Activated B cell treated with CpG ODN at 0.5 μM for 24 hours (primary cell): ENCODE measurements at regions not wholly inside any gene's neighbourhood (a gene's known extent, or its start where the extent isn't known, plus 50 kb on each side); places are given as distances from the start of the nearest gene placed in this dataset.

Experiments
- ATAC-seq: fragments of 200-7000 bp; cut with Tn5 transposase; one replicate; pipeline ENCODE4 v1.10.0; 2021; ENCODE audit warnings: low read depth, mild to moderate bottlenecking, moderate library complexity
- CTCF ChIA-PET: fragments of 350-600 bp; sonication (Branson Sonifier 250); formaldehyde crosslinking; loops from one replicate; lab custom pipeline; 2021; ENCODE audit warnings: antibody characterized with exemption; lab: Charles Lee
- POLR2A ChIA-PET: fragments of 350-600 bp; sonication (Branson Sonifier 250); formaldehyde crosslinking; loops from one replicate; lab custom pipeline; 2021; ENCODE audit warnings: antibody characterized with exemption; lab: Charles Lee
- DNase-seq: peaks from one replicate; pipeline ENCODE4 v3.0.0; 2022
- H3K27ac Mint-ChIP-seq: one replicate; pipeline ENCODE4 v1.8.0; 2020; ENCODE audit warnings: mixed read lengths
- H3K27me3 Mint-ChIP-seq: one replicate; pipeline ENCODE4 v1.8.0; 2021; ENCODE audit warnings: mixed read lengths
- H3K36me3 Mint-ChIP-seq: one replicate; pipeline ENCODE4 v1.8.0; 2021; ENCODE audit warnings: low read depth, mixed read lengths
- H3K4me1 Mint-ChIP-seq: one replicate; pipeline ENCODE4 v1.8.0; 2021; ENCODE audit warnings: mixed read lengths
- H3K4me3 Mint-ChIP-seq: one replicate; pipeline ENCODE4 v1.8.0; 2020; ENCODE audit warnings: mild to moderate bottlenecking, mixed read lengths
- H3K9me3 Mint-ChIP-seq: one replicate; pipeline ENCODE4 v1.8.0; 2020; ENCODE audit warnings: mixed read lengths
- intact Hi-C: fragments of 100-400 bp; cut with micrococcal nuclease; formaldehyde crosslinking; loops from one replicate; pipeline ENCODE4 v1.15.1; 2024
- TF ChIP-seq, protein P1 (sequence below): fragments of 200-600 bp; IDR thresholded peaks from one replicate; pipeline ENCODE4 v1.8.0; 2022; ENCODE audit warnings: antibody characterized with exemption, mild to moderate bottlenecking

DNA sequence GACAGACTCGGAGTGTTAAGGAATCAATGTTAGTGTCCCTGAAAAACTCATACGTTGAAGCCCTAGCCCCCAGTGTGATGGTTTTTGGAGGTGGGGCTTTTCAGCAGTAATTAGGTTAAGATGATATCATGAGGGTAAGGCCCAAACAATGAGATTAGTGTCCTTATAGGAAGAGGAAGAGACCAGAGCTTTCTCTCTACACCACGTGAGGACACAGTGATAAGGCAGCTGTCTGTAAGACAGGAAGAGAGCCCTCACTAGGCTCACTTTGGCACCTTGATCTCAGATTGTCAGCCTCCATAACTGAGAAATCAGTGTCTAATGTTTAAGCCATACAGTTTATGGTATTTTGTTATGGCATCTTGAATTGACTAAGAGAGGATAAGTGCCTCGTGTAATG, 403.2 kb downstream of the NPIPA7 start:
- intact Hi-C loops: no loop called here
- POLR2A ChIA-PET: no interaction called here
- H3K27ac Mint-ChIP-seq: no peak overlapping the region

DNA sequence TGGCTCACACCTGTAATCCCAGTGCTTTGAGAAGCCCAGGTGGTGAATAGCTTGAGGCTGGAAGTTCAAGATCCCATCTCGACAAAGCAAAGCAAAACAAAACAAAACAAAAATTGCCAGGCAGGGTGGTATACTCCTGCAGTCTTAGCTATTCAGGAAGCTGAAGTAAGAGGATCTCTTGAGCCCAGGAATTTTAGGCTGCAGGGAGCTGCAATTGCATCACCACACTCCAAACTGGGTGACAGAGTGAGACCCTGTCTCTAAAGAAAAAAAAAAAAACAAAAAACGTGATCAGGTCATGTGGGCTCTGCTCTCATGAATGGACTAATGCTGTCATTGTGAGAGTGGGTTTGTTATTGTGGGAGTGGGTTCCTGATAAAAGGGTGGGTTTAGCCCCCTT, 409.1 kb downstream of the NPIPA7 start:
- no peaks in the 10 kb centered on the region for H3K36me3 Mint-ChIP-seq

More for the DNA sequence above, 403.2 kb downstream of the NPIPA7 start:
- Mint-ChIP-seq H3K4me1 (no peaks in the 10 kb centered on the region), H3K4me3 (no peak overlapping the region), H3K27me3 (no peaks in the 10 kb centered on the region), H3K9me3 (no peaks in the 10 kb centered on the region), H3K36me3 (no peaks in the 10 kb centered on the region)
- DNase-seq (no peak), ATAC-seq (no peak)
- CTCF ChIA-PET: no interaction called here
- TF ChIP-seq, protein P1, sequence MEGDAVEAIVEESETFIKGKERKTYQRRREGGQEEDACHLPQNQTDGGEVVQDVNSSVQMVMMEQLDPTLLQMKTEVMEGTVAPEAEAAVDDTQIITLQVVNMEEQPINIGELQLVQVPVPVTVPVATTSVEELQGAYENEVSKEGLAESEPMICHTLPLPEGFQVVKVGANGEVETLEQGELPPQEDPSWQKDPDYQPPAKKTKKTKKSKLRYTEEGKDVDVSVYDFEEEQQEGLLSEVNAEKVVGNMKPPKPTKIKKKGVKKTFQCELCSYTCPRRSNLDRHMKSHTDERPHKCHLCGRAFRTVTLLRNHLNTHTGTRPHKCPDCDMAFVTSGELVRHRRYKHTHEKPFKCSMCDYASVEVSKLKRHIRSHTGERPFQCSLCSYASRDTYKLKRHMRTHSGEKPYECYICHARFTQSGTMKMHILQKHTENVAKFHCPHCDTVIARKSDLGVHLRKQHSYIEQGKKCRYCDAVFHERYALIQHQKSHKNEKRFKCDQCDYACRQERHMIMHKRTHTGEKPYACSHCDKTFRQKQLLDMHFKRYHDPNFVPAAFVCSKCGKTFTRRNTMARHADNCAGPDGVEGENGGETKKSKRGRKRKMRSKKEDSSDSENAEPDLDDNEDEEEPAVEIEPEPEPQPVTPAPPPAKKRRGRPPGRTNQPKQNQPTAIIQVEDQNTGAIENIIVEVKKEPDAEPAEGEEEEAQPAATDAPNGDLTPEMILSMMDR: no peak

GRCh38 chr16:16790597-16790996, 411.7 kb downstream of the NPIPA7 start:
- ATAC-seq: no peak
- POLR2A ChIA-PET: no interaction called here
- intact Hi-C loops: no loop called here
- peaks cover 10% of the 10 kb centered on the region for H3K9me3 Mint-ChIP-seq
- DNase-seq: no peak
- CTCF ChIA-PET: no interaction called here
- no peaks in the 10 kb centered on the region for H3K4me1 Mint-ChIP-seq
- H3K36me3 Mint-ChIP-seq: no peaks in the 10 kb centered on the region
- no peak overlapping the region for H3K27ac Mint-ChIP-seq
- TF ChIP-seq, protein P1: no peak
- H3K4me3 Mint-ChIP-seq: no peak overlapping the region
- H3K27me3 Mint-ChIP-seq: peaks cover 11% of the 10 kb centered on the region

More for the DNA sequence above, 409.1 kb downstream of the NPIPA7 start:
- Mint-ChIP-seq H3K9me3 (peaks cover 10% of the 10 kb centered on the region), H3K27me3 (peaks cover 8% of the 10 kb centered on the region), H3K4me1 (no peaks in the 10 kb centered on the region), H3K27ac (no peak overlapping the region), H3K4me3 (no peak overlapping the region)
- ChIA-PET POLR2A (no interaction called here), CTCF (no interaction called here)
- DNase-seq (no peak), ATAC-seq (no peak)
- TF ChIP-seq, protein P1: no peak
- intact Hi-C loops: no loop called here

DNA sequence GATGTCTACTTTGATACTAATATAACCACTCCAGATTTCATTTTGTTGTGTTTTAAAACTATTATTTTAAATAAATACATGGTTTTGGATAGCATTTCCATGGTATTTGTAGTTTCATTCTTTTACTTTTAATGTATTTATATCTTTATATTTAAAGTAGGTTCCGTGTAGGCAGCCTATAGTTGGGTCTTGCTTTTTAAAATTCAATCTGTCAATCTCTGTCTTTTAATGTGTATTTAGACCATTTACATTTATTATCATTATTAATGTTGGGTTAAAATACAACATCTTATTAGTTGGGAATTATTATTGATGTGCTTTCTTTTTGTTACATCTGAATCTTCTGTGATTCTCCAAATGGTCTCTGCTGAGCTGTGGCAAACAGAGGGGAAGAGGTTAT, 412.1 kb downstream of the NPIPA7 start:
- ATAC-seq (no peak), DNase-seq (no peak)
- Mint-ChIP-seq H3K36me3 (no peaks in the 10 kb centered on the region), H3K9me3 (peaks cover 10% of the 10 kb centered on the region), H3K27me3 (peaks cover 11% of the 10 kb centered on the region), H3K4me1 (no peaks in the 10 kb centered on the region), H3K4me3 (no peak overlapping the region), H3K27ac (no peak overlapping the region)
- intact Hi-C loops: no loop called here
- ChIA-PET CTCF (no interaction called here), POLR2A (no interaction called here)
- TF ChIP-seq, protein P1: no peak

DNA sequence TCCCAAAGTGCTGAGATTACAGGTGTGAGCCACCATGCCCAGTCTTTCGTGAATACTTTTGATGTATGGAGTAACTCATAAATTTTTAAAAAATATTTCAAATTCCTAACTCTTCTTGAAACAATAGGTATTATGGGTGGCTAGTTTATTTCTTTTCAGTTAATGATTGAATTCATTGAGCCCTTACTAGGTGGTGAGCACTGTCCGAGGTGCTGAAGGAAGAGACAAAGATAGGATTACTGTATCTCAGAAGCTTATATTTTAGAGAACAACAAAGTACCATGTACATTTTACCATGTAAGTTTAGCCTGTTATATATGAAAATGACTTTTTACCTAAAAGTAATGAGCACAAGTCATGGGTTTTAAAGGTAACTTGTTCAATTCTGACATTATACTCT, 418.3 kb downstream of the NPIPA7 start:
- CTCF ChIA-PET: no interaction called here

More for the DNA sequence above, 418.3 kb downstream of the NPIPA7 start:
- Mint-ChIP-seq H3K4me3 (no peak overlapping the region), H3K27ac (no peak overlapping the region), H3K27me3 (peaks cover 7% of the 10 kb centered on the region), H3K36me3 (no peaks in the 10 kb centered on the region), H3K9me3 (peaks cover 1% of the 10 kb centered on the region), H3K4me1 (no peaks in the 10 kb centered on the region)
- TF ChIP-seq, protein P1: no peak
- DNase-seq (no peak), ATAC-seq (no peak)
- POLR2A ChIA-PET: no interaction called here
- intact Hi-C loops: no loop called here
